Endothelial cell (in vitro differentiated cells): ENCODE measurements at regions not wholly inside any gene's neighbourhood (a gene's known extent, or its start where the extent isn't known, plus 50 kb on each side); places are given as distances from the start of the nearest gene placed in this dataset.

ENCODE experiments used
- DNase-seq: peaks from one replicate; pipeline ENCODE4 v3.0.0; 2021; ENCODE audit warnings: low spot score
- H3K27ac Mint-ChIP-seq: one replicate; pipeline ENCODE4 v1.8.0; 2021; ENCODE audit warnings: mixed read lengths, inconsistent platforms; ENCODE audit not compliant: unreplicated experiment
- H3K27me3 Mint-ChIP-seq: one replicate; pipeline ENCODE4 v1.8.0; 2021; ENCODE audit warnings: mild to moderate bottlenecking, moderate library complexity, mixed read lengths, inconsistent platforms; ENCODE audit not compliant: unreplicated experiment
- H3K36me3 Mint-ChIP-seq: one replicate; pipeline ENCODE4 v1.8.0; 2021; ENCODE audit warnings: mild to moderate bottlenecking, low read depth, mixed read lengths, inconsistent platforms; ENCODE audit not compliant: unreplicated experiment
- H3K4me1 Mint-ChIP-seq: one replicate; pipeline ENCODE4 v1.8.0; 2021; ENCODE audit warnings: mild to moderate bottlenecking, mixed read lengths, inconsistent platforms; ENCODE audit not compliant: unreplicated experiment
- H3K4me3 Mint-ChIP-seq: one replicate; pipeline ENCODE4 v1.8.0; 2021; ENCODE audit warnings: mild to moderate bottlenecking, mixed read lengths, inconsistent platforms; ENCODE audit not compliant: unreplicated experiment
- H3K9me3 Mint-ChIP-seq: one replicate; pipeline ENCODE4 v1.8.0; 2021; ENCODE audit warnings: mixed read lengths, inconsistent platforms; ENCODE audit not compliant: unreplicated experiment
- CTCF ChIP-seq: fragments of 200-600 bp; sonication (generic); IDR thresholded peaks from one replicate; pipeline ENCODE4 v1.5.0; 2021; ENCODE audit warnings: antibody characterized with exemption; ENCODE audit not compliant: unreplicated experiment

- no peak for TF ChIP-seq CTCF
- peaks cover 6% of the 10 kb centered on the region for H3K4me1 Mint-ChIP-seq
- no peak overlapping the region for H3K27ac Mint-ChIP-seq
- no peaks in the 10 kb centered on the region for H3K36me3 Mint-ChIP-seq
- no peaks in the 10 kb centered on the region for H3K9me3 Mint-ChIP-seq
- peaks cover 1% of the 10 kb centered on the region for H3K27me3 Mint-ChIP-seq
- no peak overlapping the region for H3K4me3 Mint-ChIP-seq
- no peak for DNase-seq
Observed at GRCh38 chr12:46682148-46682547, 143.6 kb downstream of the SLC38A4 start.

- no peak overlapping the region for H3K27ac Mint-ChIP-seq
- no peaks in the 10 kb centered on the region for H3K9me3 Mint-ChIP-seq
- no peak overlapping the region for H3K4me3 Mint-ChIP-seq
- peaks cover 1% of the 10 kb centered on the region for H3K27me3 Mint-ChIP-seq
- no peak for TF ChIP-seq CTCF
- no peak for DNase-seq
- no peaks in the 10 kb centered on the region for H3K36me3 Mint-ChIP-seq
- H3K4me1 Mint-ChIP-seq: peaks cover 6% of the 10 kb centered on the region
Observed at GRCh38 chr12:46680506-46680905, 145.3 kb downstream of the SLC38A4 start.

GRCh38 chr12:46679754-46680153 lies 146.0 kb downstream of the SLC38A4 start:
- no peak for TF ChIP-seq CTCF
- H3K36me3 Mint-ChIP-seq: no peaks in the 10 kb centered on the region
- H3K27ac Mint-ChIP-seq: no peak overlapping the region
- no peaks in the 10 kb centered on the region for H3K9me3 Mint-ChIP-seq
- no peak overlapping the region for H3K4me3 Mint-ChIP-seq
- peaks cover 1% of the 10 kb centered on the region for H3K27me3 Mint-ChIP-seq
- H3K4me1 Mint-ChIP-seq: peaks cover 6% of the 10 kb centered on the region
- no peak for DNase-seq

- Mint-ChIP-seq H3K27me3 (peaks cover 1% of the 10 kb centered on the region), H3K36me3 (no peaks in the 10 kb centered on the region)
Observed at GRCh38 chr12:46678426-46678825, 147.4 kb downstream of the SLC38A4 start.

GRCh38 chr12:46677749-46678148 lies 148.0 kb downstream of the SLC38A4 start:
- no peak for TF ChIP-seq CTCF
- Mint-ChIP-seq H3K4me1 (peaks cover 6% of the 10 kb centered on the region), H3K9me3 (no peaks in the 10 kb centered on the region), H3K4me3 (no peak overlapping the region), H3K27ac (no peak overlapping the region), H3K36me3 (no peaks in the 10 kb centered on the region), H3K27me3 (peaks cover 1% of the 10 kb centered on the region)
- no peak for DNase-seq

More at GRCh38 chr12:46678426-46678825, 147.4 kb downstream of the SLC38A4 start:
- DNase-seq: no peak
- H3K27ac Mint-ChIP-seq: no peak overlapping the region
- no peaks in the 10 kb centered on the region for H3K9me3 Mint-ChIP-seq
- no peak overlapping the region for H3K4me3 Mint-ChIP-seq
- H3K4me1 Mint-ChIP-seq: peaks cover 6% of the 10 kb centered on the region
- TF ChIP-seq CTCF: no peak
